PC-3 (cell line): ENCODE measurements at regions not wholly inside any gene's neighbourhood (a gene's known extent, or its start where the extent isn't known, plus 50 kb on each side); places are given as distances from the start of the nearest gene placed in this dataset.

Experiments used
- CTCF ChIP-seq: fragments of 300-600 bp; sonication (generic); conservative IDR thresholded peaks from 2 replicates; pipeline ENCODE4 v1.5.1; 2017; ENCODE audit warnings: antibody characterized with exemption, low read depth, mild to moderate bottlenecking, low read length
- EZH2 ChIP-seq: fragments of 300-600 bp; sonication (generic); IDR thresholded peaks from one replicate; pipeline ENCODE4 v1.6.1; 2017; ENCODE audit warnings: antibody characterized with exemption, mild to moderate bottlenecking, low read length; ENCODE audit not compliant: unreplicated experiment
- EZH2phosphoT487 ChIP-seq: fragments of 300-600 bp; sonication (generic); IDR thresholded peaks from 2 replicates; pipeline ENCODE4 v1.6.1; 2018; ENCODE audit warnings: mild to moderate bottlenecking, antibody characterized with exemption, low read length, borderline replicate concordance

DNA sequence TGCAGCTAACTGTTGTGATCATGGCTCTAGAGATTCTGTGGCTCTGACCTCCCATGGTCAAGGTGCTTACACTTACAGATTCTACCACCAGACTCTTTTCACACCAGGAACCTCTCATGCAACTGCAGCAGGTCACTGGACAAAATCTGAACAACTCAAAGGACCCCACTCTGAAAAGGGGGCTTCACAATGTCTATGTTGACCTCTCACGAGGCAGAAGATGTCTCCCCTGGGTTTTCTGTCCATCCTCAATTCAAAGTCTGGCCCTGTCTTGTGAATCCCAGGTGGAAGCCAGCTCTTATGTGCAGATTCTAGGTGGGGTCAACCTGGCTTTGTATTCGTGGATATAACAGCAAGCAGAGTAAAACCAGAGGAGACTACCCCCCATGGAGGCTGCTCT lies 118.6 kb upstream of the ZNF479 start:
- TF ChIP-seq CTCF (no peak), EZH2 (no peak), EZH2phosphoT487 (no peak)
